ENCODE measurements at regions not wholly inside any gene's neighbourhood (a gene's known extent, or its start where the extent isn't known, plus 50 kb on each side); places are given as distances from the start of the nearest gene placed in this dataset.

DNA sequence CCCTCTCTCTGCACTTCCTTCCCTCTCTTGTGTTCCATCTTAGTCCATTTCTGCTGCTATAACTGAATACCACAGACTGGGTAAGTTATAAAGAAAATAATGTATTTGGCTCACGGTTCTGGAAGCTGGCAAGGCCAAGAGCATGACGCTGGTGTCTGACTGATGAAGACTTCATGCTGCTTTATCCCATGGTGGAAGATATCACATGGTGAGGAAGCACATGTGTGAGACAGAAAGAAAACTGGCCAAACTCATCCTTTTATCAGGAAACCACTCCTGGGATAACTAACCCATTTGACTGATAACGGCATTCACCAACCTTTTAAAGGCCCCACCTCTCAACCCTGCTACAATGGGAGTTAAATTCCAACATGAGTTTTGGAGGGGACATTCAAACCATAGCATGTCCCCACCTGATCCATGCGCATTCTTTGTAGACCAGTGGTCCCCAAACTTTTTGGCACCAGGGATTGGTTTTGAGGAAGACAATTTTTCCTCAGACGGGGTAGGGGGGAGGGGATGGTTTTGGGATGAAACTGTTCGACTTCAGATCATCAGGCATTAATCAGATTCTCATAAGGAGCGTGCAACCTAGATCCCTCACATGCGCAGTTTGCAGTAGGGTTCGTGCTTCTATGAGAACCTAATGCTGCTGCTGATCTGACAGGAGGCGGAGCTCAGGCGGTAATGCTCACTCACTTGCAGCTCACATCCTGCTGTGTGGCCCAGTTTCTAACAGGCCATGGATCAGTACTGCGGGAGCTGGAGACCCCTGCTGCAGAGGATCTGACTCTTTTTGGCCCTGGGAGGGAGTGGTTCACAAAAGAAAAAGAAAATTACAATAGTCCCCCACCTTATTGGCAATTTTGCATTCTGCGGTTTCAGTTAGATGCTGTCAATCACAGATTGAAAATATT is 61.6 kb upstream of the SMOX start:
- peak in 1 of 2 donors; percentile 42 for DNase-seq (ENCODE audit: low read depth in 2 of 2)
- TF ChIP-seq, protein P1, sequence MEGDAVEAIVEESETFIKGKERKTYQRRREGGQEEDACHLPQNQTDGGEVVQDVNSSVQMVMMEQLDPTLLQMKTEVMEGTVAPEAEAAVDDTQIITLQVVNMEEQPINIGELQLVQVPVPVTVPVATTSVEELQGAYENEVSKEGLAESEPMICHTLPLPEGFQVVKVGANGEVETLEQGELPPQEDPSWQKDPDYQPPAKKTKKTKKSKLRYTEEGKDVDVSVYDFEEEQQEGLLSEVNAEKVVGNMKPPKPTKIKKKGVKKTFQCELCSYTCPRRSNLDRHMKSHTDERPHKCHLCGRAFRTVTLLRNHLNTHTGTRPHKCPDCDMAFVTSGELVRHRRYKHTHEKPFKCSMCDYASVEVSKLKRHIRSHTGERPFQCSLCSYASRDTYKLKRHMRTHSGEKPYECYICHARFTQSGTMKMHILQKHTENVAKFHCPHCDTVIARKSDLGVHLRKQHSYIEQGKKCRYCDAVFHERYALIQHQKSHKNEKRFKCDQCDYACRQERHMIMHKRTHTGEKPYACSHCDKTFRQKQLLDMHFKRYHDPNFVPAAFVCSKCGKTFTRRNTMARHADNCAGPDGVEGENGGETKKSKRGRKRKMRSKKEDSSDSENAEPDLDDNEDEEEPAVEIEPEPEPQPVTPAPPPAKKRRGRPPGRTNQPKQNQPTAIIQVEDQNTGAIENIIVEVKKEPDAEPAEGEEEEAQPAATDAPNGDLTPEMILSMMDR (IDR thresholded peaks at IDR 0.05; ENCODE audit: low read depth, low read length) = no peak
- no peak overlapping the region for H3K4me3 ChIP-seq (replicated peaks in 1 of 2; ENCODE audit: low read depth in 2 of 2, low read length in 2 of 2)

DNA sequence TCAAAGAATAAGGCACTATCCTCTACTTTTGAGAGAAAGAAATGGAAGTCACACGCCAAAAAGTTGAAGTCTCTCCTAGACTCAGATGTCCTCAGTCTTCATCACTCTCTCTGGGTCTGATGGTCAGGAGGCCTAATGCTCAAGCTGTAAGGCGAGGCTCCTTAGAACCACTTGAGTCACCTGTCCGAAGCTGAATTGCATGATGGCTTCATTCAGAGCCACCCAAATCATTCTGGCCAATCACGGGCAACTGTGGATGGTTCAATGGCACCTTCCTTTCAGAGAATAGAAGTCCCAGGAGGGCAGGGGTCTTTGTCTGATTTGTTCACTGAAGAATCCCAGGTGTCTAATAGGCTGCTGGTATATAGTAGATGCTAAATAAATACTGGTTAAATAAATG is 63.9 kb upstream of the SMOX start:
- no peak for DNase-seq (ENCODE audit: low read depth in 2 of 2)
- no peak overlapping the region for H3K4me3 ChIP-seq (replicated peaks in 1 of 2; ENCODE audit: low read depth in 2 of 2, low read length in 2 of 2)
- TF ChIP-seq, protein P1 (IDR thresholded peaks at IDR 0.05; ENCODE audit: low read depth, low read length) = no peak

DNA sequence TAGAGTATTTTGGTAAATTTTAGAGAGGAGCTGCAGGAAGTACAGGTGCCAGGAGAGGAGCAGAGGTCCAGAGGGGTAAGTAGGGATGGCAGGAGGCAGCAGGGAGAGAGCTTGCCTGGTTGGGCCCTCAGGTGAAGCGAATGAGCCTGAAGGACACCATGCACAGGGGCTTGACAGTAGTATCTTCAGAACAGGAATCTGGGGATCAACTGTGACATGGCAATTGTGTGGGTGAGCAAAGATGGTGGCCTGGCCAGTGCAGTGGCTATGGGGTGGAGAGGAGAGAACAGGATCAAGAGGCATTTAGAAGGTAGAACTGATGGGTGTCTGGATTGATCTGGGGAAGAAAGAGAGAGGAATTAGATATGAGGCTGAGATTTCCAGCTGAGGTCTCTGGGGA is 64.5 kb upstream of the SMOX start:
- DNase-seq (ENCODE audit: low read depth in 2 of 2) = no peak
- no peak overlapping the region for H3K4me3 ChIP-seq (replicated peaks in 1 of 2; ENCODE audit: low read depth in 2 of 2, low read length in 2 of 2)
- TF ChIP-seq, protein P1 (IDR thresholded peaks at IDR 0.05; ENCODE audit: low read depth, low read length) = no peak

DNA sequence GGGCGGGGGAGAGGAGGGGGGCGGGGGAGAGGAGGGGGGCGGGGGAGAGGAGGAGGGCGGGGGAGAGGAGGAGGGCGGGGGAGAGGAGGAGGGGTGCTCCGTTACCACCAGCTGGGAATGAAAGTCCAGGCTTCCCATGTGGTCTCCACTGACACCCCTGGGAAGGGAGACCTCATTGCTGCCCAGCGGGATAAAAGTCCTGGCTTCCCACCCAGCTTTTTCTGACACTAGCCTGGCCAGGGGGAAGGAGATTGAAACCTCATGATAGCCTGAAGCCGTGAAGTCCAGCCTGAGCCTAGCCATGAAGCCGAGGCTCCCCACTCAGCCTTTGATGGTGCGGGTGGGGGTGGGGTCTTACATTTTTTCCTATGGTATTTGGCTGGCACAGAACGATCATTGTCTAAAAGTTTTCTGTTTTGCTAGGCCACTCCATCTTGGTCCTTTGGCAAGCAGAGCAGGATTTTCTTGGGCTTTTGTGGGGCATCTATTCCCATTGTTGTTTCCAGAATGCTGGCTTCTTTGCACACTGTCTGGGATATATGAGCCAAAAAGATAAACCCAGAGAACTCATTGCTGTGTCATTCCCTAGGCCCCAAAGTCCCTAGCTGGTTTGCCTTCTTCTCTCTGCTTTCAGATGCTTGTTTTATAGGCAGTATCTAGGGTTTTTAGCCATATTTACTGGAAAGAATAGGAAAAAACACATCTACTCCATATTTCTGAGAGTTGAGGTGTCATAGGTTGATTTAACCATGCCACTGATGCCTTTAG is 65.3 kb upstream of the SMOX start:
- no peak overlapping the region for H3K4me3 ChIP-seq (replicated peaks in 1 of 2; ENCODE audit: low read depth in 2 of 2, low read length in 2 of 2)
- TF ChIP-seq, protein P1 (IDR thresholded peaks at IDR 0.05; ENCODE audit: low read depth, low read length) = no peak
- DNase-seq (ENCODE audit: low read depth in 2 of 2) = peak in 1 of 2 donors; percentile 85

DNA sequence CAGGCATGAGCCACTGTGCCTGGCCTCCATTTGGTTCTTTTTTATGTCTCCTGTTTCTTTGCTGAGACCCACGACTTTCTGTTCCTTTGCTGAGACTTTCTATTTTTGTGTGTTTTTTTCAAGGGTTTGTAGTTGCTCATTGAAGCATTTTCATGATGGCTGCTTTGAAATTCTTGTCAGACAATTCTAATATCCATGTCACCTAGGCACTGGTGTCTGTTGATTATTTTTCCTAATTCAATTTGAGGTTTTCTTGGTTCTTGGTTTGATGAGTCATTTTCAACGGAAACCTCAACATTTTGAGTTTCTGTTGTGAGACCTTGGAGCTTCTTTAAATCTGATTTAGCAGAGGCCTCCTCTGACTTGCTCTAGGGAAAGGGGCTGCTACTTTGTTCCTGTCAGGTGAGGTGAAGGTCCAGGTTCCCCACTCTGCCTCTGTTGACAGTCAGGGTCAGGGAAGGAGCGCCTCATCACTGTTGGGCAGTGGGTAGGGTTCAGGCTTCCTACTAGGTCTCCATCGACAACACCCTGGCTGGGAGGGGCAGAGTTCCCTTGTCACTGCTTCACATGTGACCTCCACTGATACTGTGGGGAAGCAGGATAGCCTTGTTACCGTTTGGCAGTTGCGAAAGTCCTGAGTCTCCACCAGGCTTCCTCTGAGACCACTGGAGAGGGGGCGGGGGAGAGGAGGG is 66.1 kb upstream of the SMOX start:
- TF ChIP-seq, protein P1 (IDR thresholded peaks at IDR 0.05; ENCODE audit: low read depth, low read length) = no peak
- H3K4me3 ChIP-seq (replicated peaks in 1 of 2; ENCODE audit: low read depth in 2 of 2, low read length in 2 of 2) = no peak overlapping the region
- DNase-seq (ENCODE audit: low read depth in 2 of 2) = peak; percentile 80 to 96

DNA sequence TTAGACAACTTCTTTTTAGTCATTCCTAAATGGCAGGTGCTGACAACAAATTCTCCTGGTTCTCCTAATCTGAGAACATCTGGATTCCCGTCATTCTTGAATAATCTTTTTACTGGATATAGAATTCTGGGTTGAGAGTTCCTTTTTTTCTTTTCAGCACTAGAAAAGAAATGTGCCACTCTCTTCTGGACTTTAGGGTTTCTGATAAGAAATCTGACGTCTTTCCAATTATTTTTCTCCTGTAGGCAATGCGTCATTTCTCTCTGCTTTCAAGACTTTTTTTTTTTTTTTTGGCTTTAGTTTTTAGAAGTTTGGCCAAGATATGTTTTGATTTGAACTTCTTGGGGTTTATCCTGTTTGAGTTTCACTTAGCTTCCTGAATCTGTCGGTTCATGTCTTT is 66.1 kb upstream of the RNF24 start:
- peak; percentile 76 to 93 for DNase-seq (ENCODE audit: low read depth in 2 of 2)
- TF ChIP-seq, protein P1 (IDR thresholded peaks at IDR 0.05; ENCODE audit: low read depth, low read length) = no peak
- H3K4me3 ChIP-seq (replicated peaks in 1 of 2; ENCODE audit: low read depth in 2 of 2, low read length in 2 of 2) = no peak overlapping the region
